ENCODE measurements at regions not wholly inside any gene's neighbourhood (a gene's known extent, or its start where the extent isn't known, plus 50 kb on each side); places are given as distances from the start of the nearest gene placed in this dataset.

DNA sequence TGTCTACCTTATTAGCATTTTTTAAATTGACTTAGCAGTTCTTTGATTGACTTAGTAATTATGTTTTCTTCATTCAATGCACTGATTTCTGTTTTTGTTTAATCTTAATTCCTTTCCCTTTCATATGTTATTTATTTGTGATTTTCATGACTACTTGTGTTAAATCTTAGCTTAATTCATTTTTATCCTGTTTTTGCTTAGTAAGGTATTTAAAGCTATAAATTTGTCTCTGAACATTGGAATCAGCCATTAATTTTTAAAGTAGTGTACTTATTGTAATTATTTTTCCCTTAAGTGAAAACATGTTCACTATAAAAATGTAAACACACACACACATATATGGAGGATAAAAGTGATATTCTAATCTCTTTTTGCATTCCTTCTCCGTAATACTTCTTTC, 109.1 kb upstream of the DIPK2B start:
- Histone ChIP-seq H3K36me3 (ENCODE audit: control insufficient read depth, low read depth, low read length) (no peaks in the 10 kb centered on the region), H3K4me3 (ENCODE audit: low read length) (no peak overlapping the region), H3K27me3 (ENCODE audit: control insufficient read depth, insufficient read depth, low read length) (no peaks in the 10 kb centered on the region), H3K4me1 (ENCODE audit: control insufficient read depth, low read depth, low read length) (no peaks in the 10 kb centered on the region), H3K9me3 (ENCODE audit: control insufficient read depth, low read depth, low read length) (peaks cover 36% of the 10 kb centered on the region), H3K9ac (ENCODE audit: low read length) (no peak overlapping the region), H3K27ac (ENCODE audit: low read length) (no peak overlapping the region)

- Histone ChIP-seq H3K27ac (ENCODE audit: low read length) (no peak overlapping the region), H3K4me3 (ENCODE audit: low read length) (no peak overlapping the region), H3K9me3 (ENCODE audit: control insufficient read depth, low read depth, low read length) (peaks cover 32% of the 10 kb centered on the region), H3K36me3 (ENCODE audit: control insufficient read depth, low read depth, low read length) (no peaks in the 10 kb centered on the region), H3K4me1 (ENCODE audit: control insufficient read depth, low read depth, low read length) (no peaks in the 10 kb centered on the region), H3K9ac (ENCODE audit: low read length) (no peak overlapping the region), H3K27me3 (ENCODE audit: control insufficient read depth, insufficient read depth, low read length) (no peaks in the 10 kb centered on the region)
These were observed 108.4 kb upstream of the DIPK2B start for GRCh38 chrX:45309096-45309495.

DNA sequence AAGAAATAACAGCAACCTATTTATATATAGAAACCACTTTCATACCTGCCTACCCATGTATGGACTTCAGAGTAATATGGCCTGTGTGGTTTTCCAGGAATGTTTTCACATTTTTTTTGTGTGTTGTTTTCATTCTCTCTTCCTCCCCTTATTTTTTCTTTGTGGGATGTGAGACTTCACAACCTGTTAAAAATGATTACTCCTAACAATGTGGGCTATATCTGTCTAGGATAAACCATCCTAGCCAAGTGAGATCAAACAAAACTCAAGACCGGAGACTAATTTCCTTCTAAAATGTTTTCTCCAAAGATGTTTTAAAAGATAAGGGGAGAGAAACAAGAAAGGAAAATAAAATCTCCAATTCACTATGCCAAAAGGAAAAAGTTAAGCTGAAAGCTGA, 106.1 kb upstream of the DIPK2B start:
- Histone ChIP-seq H3K27me3 (ENCODE audit: control insufficient read depth, insufficient read depth, low read length) (no peaks in the 10 kb centered on the region), H3K36me3 (ENCODE audit: control insufficient read depth, low read depth, low read length) (no peaks in the 10 kb centered on the region), H3K4me3 (ENCODE audit: low read length) (no peak overlapping the region), H3K9ac (ENCODE audit: low read length) (no peak overlapping the region), H3K4me1 (ENCODE audit: control insufficient read depth, low read depth, low read length) (no peaks in the 10 kb centered on the region), H3K9me3 (ENCODE audit: control insufficient read depth, low read depth, low read length) (peaks cover 24% of the 10 kb centered on the region), H3K27ac (ENCODE audit: low read length) (no peak overlapping the region)

- Histone ChIP-seq H3K4me3 (ENCODE audit: low read length) (no peak overlapping the region), H3K4me1 (ENCODE audit: control insufficient read depth, low read depth, low read length) (no peaks in the 10 kb centered on the region), H3K9ac (ENCODE audit: low read length) (no peak overlapping the region), H3K27ac (ENCODE audit: low read length) (no peak overlapping the region), H3K36me3 (ENCODE audit: control insufficient read depth, low read depth, low read length) (no peaks in the 10 kb centered on the region), H3K27me3 (ENCODE audit: control insufficient read depth, insufficient read depth, low read length) (no peaks in the 10 kb centered on the region), H3K9me3 (ENCODE audit: control insufficient read depth, low read depth, low read length) (peaks cover 10% of the 10 kb centered on the region)
These were observed 100.0 kb upstream of the DIPK2B start for GRCh38 chrX:45300638-45301037.

GRCh38 chrX:45295259-45295986, 94.7 kb upstream of the DIPK2B start:
- H3K4me1 ChIP-seq (ENCODE audit: control insufficient read depth, low read depth, low read length) = no peaks in the 10 kb centered on the region
- H3K27ac ChIP-seq (ENCODE audit: low read length) = no peak overlapping the region
- no peak overlapping the region for H3K4me3 ChIP-seq (ENCODE audit: low read length)

GRCh38 chrX:45274576-45274975, 73.9 kb upstream of the DIPK2B start:
- no peaks in the 10 kb centered on the region for H3K27me3 ChIP-seq (ENCODE audit: control insufficient read depth, insufficient read depth, low read length)
- no peak overlapping the region for H3K27ac ChIP-seq (ENCODE audit: low read length)
- H3K9me3 ChIP-seq (ENCODE audit: control insufficient read depth, low read depth, low read length) = peaks cover 12% of the 10 kb centered on the region
- no peaks in the 10 kb centered on the region for H3K4me1 ChIP-seq (ENCODE audit: control insufficient read depth, low read depth, low read length)
- H3K36me3 ChIP-seq (ENCODE audit: control insufficient read depth, low read depth, low read length) = no peaks in the 10 kb centered on the region
- no peak overlapping the region for H3K9ac ChIP-seq (ENCODE audit: low read length)
- no peak overlapping the region for H3K4me3 ChIP-seq (ENCODE audit: low read length)

More at GRCh38 chrX:45295259-45295986, 94.7 kb upstream of the DIPK2B start:
- Histone ChIP-seq H3K9ac (ENCODE audit: low read length) (no peak overlapping the region), H3K27me3 (ENCODE audit: control insufficient read depth, insufficient read depth, low read length) (no peaks in the 10 kb centered on the region), H3K9me3 (ENCODE audit: control insufficient read depth, low read depth, low read length) (peaks cover 13% of the 10 kb centered on the region), H3K36me3 (ENCODE audit: control insufficient read depth, low read depth, low read length) (no peaks in the 10 kb centered on the region)

DNA sequence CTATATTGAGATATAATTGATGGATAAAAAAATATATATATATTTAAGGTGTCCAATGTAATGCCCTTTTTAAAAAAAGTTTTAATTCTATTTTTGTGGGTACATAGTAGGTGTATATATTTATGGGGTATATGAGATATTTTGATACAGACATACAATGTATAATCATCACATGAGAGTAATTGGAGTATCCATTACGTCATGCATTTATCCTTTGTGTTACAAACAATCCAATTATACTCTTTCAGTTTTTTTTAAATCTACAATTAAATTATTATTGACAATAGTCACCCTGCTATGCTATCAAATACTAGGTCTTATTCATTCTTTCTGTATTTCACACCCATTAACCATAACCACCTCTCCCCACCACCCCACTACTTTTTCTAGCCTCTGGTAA, 66.3 kb upstream of the DIPK2B start:
- H3K4me1 ChIP-seq (ENCODE audit: control insufficient read depth, low read depth, low read length) = no peaks in the 10 kb centered on the region
- no peaks in the 10 kb centered on the region for H3K36me3 ChIP-seq (ENCODE audit: control insufficient read depth, low read depth, low read length)
- H3K27ac ChIP-seq (ENCODE audit: low read length) = no peak overlapping the region
- H3K4me3 ChIP-seq (ENCODE audit: low read length) = no peak overlapping the region
- no peak overlapping the region for H3K9ac ChIP-seq (ENCODE audit: low read length)
- no peaks in the 10 kb centered on the region for H3K9me3 ChIP-seq (ENCODE audit: control insufficient read depth, low read depth, low read length)
- H3K27me3 ChIP-seq (ENCODE audit: control insufficient read depth, insufficient read depth, low read length) = no peaks in the 10 kb centered on the region

GRCh38 chrX:45266456-45266855, 65.8 kb upstream of the DIPK2B start:
- Histone ChIP-seq H3K4me1 (ENCODE audit: control insufficient read depth, low read depth, low read length) (no peaks in the 10 kb centered on the region), H3K36me3 (ENCODE audit: control insufficient read depth, low read depth, low read length) (no peaks in the 10 kb centered on the region), H3K27ac (ENCODE audit: low read length) (no peak overlapping the region), H3K9ac (ENCODE audit: low read length) (no peak overlapping the region), H3K9me3 (ENCODE audit: control insufficient read depth, low read depth, low read length) (no peaks in the 10 kb centered on the region), H3K27me3 (ENCODE audit: control insufficient read depth, insufficient read depth, low read length) (no peaks in the 10 kb centered on the region), H3K4me3 (ENCODE audit: low read length) (no peak overlapping the region)

GRCh38 chrX:45264865-45265264, 64.2 kb upstream of the DIPK2B start:
- Histone ChIP-seq H3K9me3 (ENCODE audit: control insufficient read depth, low read depth, low read length) (no peaks in the 10 kb centered on the region), H3K9ac (ENCODE audit: low read length) (no peak overlapping the region), H3K27me3 (ENCODE audit: control insufficient read depth, insufficient read depth, low read length) (no peaks in the 10 kb centered on the region), H3K36me3 (ENCODE audit: control insufficient read depth, low read depth, low read length) (no peaks in the 10 kb centered on the region), H3K4me3 (ENCODE audit: low read length) (no peak overlapping the region), H3K27ac (ENCODE audit: low read length) (no peak overlapping the region), H3K4me1 (ENCODE audit: control insufficient read depth, low read depth, low read length) (no peaks in the 10 kb centered on the region)

GRCh38 chrX:45261471-45261870, 60.8 kb upstream of the DIPK2B start:
- Histone ChIP-seq H3K27ac (ENCODE audit: low read length) (no peak overlapping the region), H3K9me3 (ENCODE audit: control insufficient read depth, low read depth, low read length) (peaks cover 3% of the 10 kb centered on the region), H3K9ac (ENCODE audit: low read length) (no peak overlapping the region), H3K36me3 (ENCODE audit: control insufficient read depth, low read depth, low read length) (no peaks in the 10 kb centered on the region), H3K27me3 (ENCODE audit: control insufficient read depth, insufficient read depth, low read length) (no peaks in the 10 kb centered on the region), H3K4me3 (ENCODE audit: low read length) (no peak overlapping the region), H3K4me1 (ENCODE audit: control insufficient read depth, low read depth, low read length) (no peaks in the 10 kb centered on the region)

DNA sequence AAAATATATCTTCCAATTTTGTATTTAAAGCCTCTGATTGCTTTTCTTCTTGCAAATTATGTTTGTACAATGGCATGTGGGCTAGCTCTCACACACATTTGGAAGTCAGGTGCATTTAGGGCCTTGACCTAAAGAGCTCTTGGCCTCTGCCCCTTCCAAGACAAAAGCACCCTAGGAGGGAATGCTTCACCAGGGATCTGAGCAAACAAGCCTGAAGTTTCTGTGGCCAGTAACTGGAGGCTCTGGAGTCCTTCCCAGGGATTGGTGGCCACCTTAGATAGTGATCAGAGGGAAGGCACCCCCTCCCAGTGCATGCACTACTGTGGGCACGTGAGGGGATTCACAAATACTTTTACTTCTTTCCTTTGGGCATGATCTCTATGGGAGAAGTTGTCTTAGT, 60.3 kb upstream of the DIPK2B start:
- H3K4me1 ChIP-seq (ENCODE audit: control insufficient read depth, low read depth, low read length) = no peaks in the 10 kb centered on the region
- H3K27ac ChIP-seq (ENCODE audit: low read length) = no peak overlapping the region
- peaks cover 3% of the 10 kb centered on the region for H3K9me3 ChIP-seq (ENCODE audit: control insufficient read depth, low read depth, low read length)

GRCh38 chrX:45258731-45259402, 58.2 kb upstream of the DIPK2B start:
- H3K4me1 ChIP-seq (ENCODE audit: control insufficient read depth, low read depth, low read length) = no peaks in the 10 kb centered on the region

More for the DNA sequence above, 60.3 kb upstream of the DIPK2B start:
- no peaks in the 10 kb centered on the region for H3K36me3 ChIP-seq (ENCODE audit: control insufficient read depth, low read depth, low read length)
- no peak overlapping the region for H3K9ac ChIP-seq (ENCODE audit: low read length)
- H3K4me3 ChIP-seq (ENCODE audit: low read length) = no peak overlapping the region
- no peaks in the 10 kb centered on the region for H3K27me3 ChIP-seq (ENCODE audit: control insufficient read depth, insufficient read depth, low read length)

More at GRCh38 chrX:45258731-45259402, 58.2 kb upstream of the DIPK2B start:
- no peaks in the 10 kb centered on the region for H3K36me3 ChIP-seq (ENCODE audit: control insufficient read depth, low read depth, low read length)
- no peak overlapping the region for H3K9ac ChIP-seq (ENCODE audit: low read length)
- no peaks in the 10 kb centered on the region for H3K27me3 ChIP-seq (ENCODE audit: control insufficient read depth, insufficient read depth, low read length)
- peaks cover 5% of the 10 kb centered on the region for H3K9me3 ChIP-seq (ENCODE audit: control insufficient read depth, low read depth, low read length)
- H3K4me3 ChIP-seq (ENCODE audit: low read length) = no peak overlapping the region
- no peak overlapping the region for H3K27ac ChIP-seq (ENCODE audit: low read length)

All from iPS-18a (cell line).